Keratinocyte (primary cell): ENCODE measurements at regions not wholly inside any gene's neighbourhood (a gene's known extent, or its start where the extent isn't known, plus 50 kb on each side); places are given as distances from the start of the nearest gene placed in this dataset.

Source experiments
- EZH2 ChIP-seq: IDR thresholded peaks from one replicate; pipeline ENCODE4 v1.6.1; 2012; ENCODE audit warnings: inconsistent platforms, mild to moderate bottlenecking, low read length, moderate library complexity
- TF ChIP-seq, protein P1 (sequence below), 3 experiments: IDR thresholded peaks in 1 of 3; conservative IDR thresholded peaks in 1 of 3; optimal IDR thresholded peaks in 1 of 3; 2 replicates in 2 of 3; 3 replicates in 1 of 3; pipeline versions ENCODE3 to v1.5.1; 2011; ENCODE audit warnings: low read length in 3 of 3, mild to moderate bottlenecking in 3 of 3, moderate library complexity in 2 of 3, control low read depth in 1 of 3, inconsistent platforms in 1 of 3; ENCODE audit not compliant: insufficient read depth in 2 of 3; ENCODE audit errors: extremely low read depth in 1 of 3

DNA sequence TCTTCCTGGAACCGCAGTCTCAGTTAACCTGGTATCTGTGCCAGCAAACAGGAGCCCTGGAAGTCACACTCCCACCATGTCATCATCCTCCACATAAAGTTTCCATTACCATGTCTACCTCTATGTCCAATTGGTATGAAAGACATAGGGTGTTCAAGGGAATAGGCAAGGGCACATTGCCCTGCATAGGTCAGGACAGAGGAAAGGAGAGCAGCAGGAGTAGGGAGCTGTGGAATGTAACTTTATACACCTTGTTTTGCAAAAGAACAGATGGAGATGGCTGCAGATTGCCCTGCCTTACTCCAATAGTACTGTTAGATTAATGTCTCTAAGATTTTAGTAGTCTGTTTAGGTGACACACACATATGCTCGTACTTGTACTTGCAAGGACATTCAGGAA, 1056.4 kb downstream of the NTRK3 start:
- TF ChIP-seq, protein P1, sequence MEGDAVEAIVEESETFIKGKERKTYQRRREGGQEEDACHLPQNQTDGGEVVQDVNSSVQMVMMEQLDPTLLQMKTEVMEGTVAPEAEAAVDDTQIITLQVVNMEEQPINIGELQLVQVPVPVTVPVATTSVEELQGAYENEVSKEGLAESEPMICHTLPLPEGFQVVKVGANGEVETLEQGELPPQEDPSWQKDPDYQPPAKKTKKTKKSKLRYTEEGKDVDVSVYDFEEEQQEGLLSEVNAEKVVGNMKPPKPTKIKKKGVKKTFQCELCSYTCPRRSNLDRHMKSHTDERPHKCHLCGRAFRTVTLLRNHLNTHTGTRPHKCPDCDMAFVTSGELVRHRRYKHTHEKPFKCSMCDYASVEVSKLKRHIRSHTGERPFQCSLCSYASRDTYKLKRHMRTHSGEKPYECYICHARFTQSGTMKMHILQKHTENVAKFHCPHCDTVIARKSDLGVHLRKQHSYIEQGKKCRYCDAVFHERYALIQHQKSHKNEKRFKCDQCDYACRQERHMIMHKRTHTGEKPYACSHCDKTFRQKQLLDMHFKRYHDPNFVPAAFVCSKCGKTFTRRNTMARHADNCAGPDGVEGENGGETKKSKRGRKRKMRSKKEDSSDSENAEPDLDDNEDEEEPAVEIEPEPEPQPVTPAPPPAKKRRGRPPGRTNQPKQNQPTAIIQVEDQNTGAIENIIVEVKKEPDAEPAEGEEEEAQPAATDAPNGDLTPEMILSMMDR (optimal IDR thresholded peaks at IDR 0.05 in 1 of 3, IDR thresholded peaks at IDR 0.05 in 1 of 3, conservative IDR thresholded peaks at IDR 0.05 in 1 of 3; ENCODE audit: extremely low read depth in 1 of 3, insufficient read depth in 2 of 3, low read length in 3 of 3) = no peak
- TF ChIP-seq EZH2 = no peak
